ENCODE measurements at regions not wholly inside any gene's neighbourhood (a gene's known extent, or its start where the extent isn't known, plus 50 kb on each side); places are given as distances from the start of the nearest gene placed in this dataset.

GRCh38 chr1:201724766-201725118 lies 104.2 kb upstream of the IPO9 start:
- ChIA-PET RAD21 (ENCODE audit: low non-redundant PET in 1 of 2, low total read pairs in 2 of 2, uncharacterized antibody in 2 of 2, unreplicated experiment in 2 of 2) (no interaction called here), CTCF (no interaction called here), POLR2A (interaction anchor here (1.0 kb wide), 1 partner anchor 11 kb away, joined by 3 read pairs; no protein-coding TSS in a partner anchor)
- DNase-seq (ENCODE audit: low read depth, low spot score) (no peak), ATAC-seq (no peak)
- Histone ChIP-seq H3K9me2 (ENCODE audit: insufficient read depth) (no peaks in the 10 kb centered on the region), H3K4me3 (replicated peaks in 1 of 2; ENCODE audit: low read depth in 1 of 2, low read length in 2 of 2) (no peak overlapping the region), H3K27ac (ENCODE audit: low read depth, low read length) (no peak overlapping the region), H3K27me3 (ENCODE audit: insufficient read depth, low read length) (no peaks in the 10 kb centered on the region), H3K36me3 (ENCODE audit: control insufficient read depth in 1 of 2, insufficient read depth in 2 of 2, low read length in 2 of 2) (no peaks in the 10 kb centered on the region), H3K9ac (ENCODE audit: low read length) (no peak overlapping the region), H3K9me3 (ENCODE audit: control insufficient read depth in 1 of 2, insufficient read depth in 1 of 2, low read depth in 1 of 2, low read length in 2 of 2) (no peaks in the 10 kb centered on the region), H3K4me1 (ENCODE audit: control insufficient read depth in 1 of 2, insufficient read depth in 2 of 2, low read length in 2 of 2) (peaks cover 0 to 4% of the 10 kb centered on the region in 2 experiments; a peak in 1 of 4 replicates), H4K20me1 (ENCODE audit: insufficient read depth) (no peaks in the 10 kb centered on the region), H3K4me2 (ENCODE audit: low read length) (no peak overlapping the region), H3K79me2 (ENCODE audit: insufficient read depth, low read length) (no peaks in the 10 kb centered on the region), H2AFZ (ENCODE audit: low read depth, low read length, poor library complexity, severe bottlenecking) (no peak overlapping the region)
- TF ChIP-seq CBX3 (IDR thresholded peaks at IDR 0.05; ENCODE audit: low read depth) = no peak
- TF ChIP-seq RAD21 (IDR thresholded peaks at IDR 0.05; ENCODE audit: low read depth) = no peak
- no peak for TF ChIP-seq SRF (IDR thresholded peaks at IDR 0.05; ENCODE audit: low read depth)
- no peak for TF ChIP-seq TCF7L2 (IDR thresholded peaks at IDR 0.05; ENCODE audit: borderline replicate concordance, extremely low read depth, insufficient read depth, insufficient read length)
- intact Hi-C loops (cut with micrococcal nuclease) = no loop called here
- BruUV-seq (replicated peaks) = no TSS peak

GRCh38 chr1:201726700-201727099 lies 102.3 kb upstream of the IPO9 start:
- no peak overlapping the region for H3K4me2 ChIP-seq (ENCODE audit: low read length)
- H3K9me3 ChIP-seq (ENCODE audit: control insufficient read depth in 1 of 2, insufficient read depth in 1 of 2, low read depth in 1 of 2, low read length in 2 of 2) = no peaks in the 10 kb centered on the region
- H3K27ac ChIP-seq (ENCODE audit: low read depth, low read length) = no peak overlapping the region
- no peak overlapping the region for H3K9ac ChIP-seq (ENCODE audit: low read length)
- no TSS peak for BruUV-seq (replicated peaks)
- DNase-seq (ENCODE audit: low read depth, low spot score) = no peak
- no peak for ATAC-seq
- intact Hi-C loops (cut with micrococcal nuclease) = no loop called here
- H3K9me2 ChIP-seq (ENCODE audit: insufficient read depth) = no peaks in the 10 kb centered on the region
- H3K36me3 ChIP-seq (ENCODE audit: control insufficient read depth in 1 of 2, insufficient read depth in 2 of 2, low read length in 2 of 2) = no peaks in the 10 kb centered on the region
- CTCF ChIA-PET = interaction anchor here (1.2 to 1.6 kb wide), 2 partner anchors 17 to 66 kb away, joined by 3 read pairs; no protein-coding TSS in a partner anchor
- no peak overlapping the region for H3K4me3 ChIP-seq (replicated peaks in 1 of 2; ENCODE audit: low read depth in 1 of 2, low read length in 2 of 2)
- no peaks in the 10 kb centered on the region for H3K27me3 ChIP-seq (ENCODE audit: insufficient read depth, low read length)
- RAD21 ChIA-PET (ENCODE audit: low non-redundant PET in 1 of 2, low total read pairs in 2 of 2, uncharacterized antibody in 2 of 2, unreplicated experiment in 2 of 2) = no interaction called here
- POLR2A ChIA-PET = no interaction called here
- no peak overlapping the region for H2AFZ ChIP-seq (ENCODE audit: low read depth, low read length, poor library complexity, severe bottlenecking)
- H4K20me1 ChIP-seq (ENCODE audit: insufficient read depth) = no peaks in the 10 kb centered on the region
- H3K79me2 ChIP-seq (ENCODE audit: insufficient read depth, low read length) = no peaks in the 10 kb centered on the region
- TF ChIP-seq EZH2phosphoT487 (IDR thresholded peaks at IDR 0.05; ENCODE audit: borderline replicate concordance) = no peak
- no peak for TF ChIP-seq EGR1 (IDR thresholded peaks at IDR 0.05; ENCODE audit: low read depth)
- TF ChIP-seq ZBTB33 (IDR thresholded peaks at IDR 0.05; ENCODE audit: extremely low read depth, insufficient replicate concordance, low read length) = no peak
- TF ChIP-seq YY1 (IDR thresholded peaks at IDR 0.05; ENCODE audit: extremely low read depth, insufficient replicate concordance, low read depth, low read length) = no peak
- TF ChIP-seq SRF (IDR thresholded peaks at IDR 0.05; ENCODE audit: low read depth) = no peak
- no peak for TF ChIP-seq CTCF (IDR thresholded peaks at IDR 0.05 in 2 of 3, conservative IDR thresholded peaks at IDR 0.05 in 1 of 3; ENCODE audit: borderline replicate concordance in 1 of 3, insufficient read depth in 1 of 3, low read depth in 2 of 3, low read length in 2 of 3)
- TF ChIP-seq SP1 (IDR thresholded peaks at IDR 0.05; ENCODE audit: low read depth) = no peak
- TF ChIP-seq FOSL1 (IDR thresholded peaks at IDR 0.05; ENCODE audit: low read depth) = no peak
- TF ChIP-seq TCF7L2 (IDR thresholded peaks at IDR 0.05; ENCODE audit: borderline replicate concordance, extremely low read depth, insufficient read depth, insufficient read length) = no peak
- no peak for TF ChIP-seq RAD21 (IDR thresholded peaks at IDR 0.05; ENCODE audit: low read depth)
- TF ChIP-seq JUND (IDR thresholded peaks at IDR 0.05) = no peak
- no peak for TF ChIP-seq POLR2AphosphoS5 (IDR thresholded peaks at IDR 0.05; ENCODE audit: low read depth, low read length)
- peaks cover 0 to 4% of the 10 kb centered on the region in 2 experiments; a peak in 1 of 4 replicates for H3K4me1 ChIP-seq (ENCODE audit: control insufficient read depth in 1 of 2, insufficient read depth in 2 of 2, low read length in 2 of 2)
